ENCODE measurements at regions not wholly inside any gene's neighbourhood (a gene's known extent, or its start where the extent isn't known, plus 50 kb on each side); places are given as distances from the start of the nearest gene placed in this dataset.
"Not testable (repeated sequence)": the region's sequence is repeated elsewhere in the genome, so short reads cannot be mapped to it uniquely, and the experiment has no call there.

DNA sequence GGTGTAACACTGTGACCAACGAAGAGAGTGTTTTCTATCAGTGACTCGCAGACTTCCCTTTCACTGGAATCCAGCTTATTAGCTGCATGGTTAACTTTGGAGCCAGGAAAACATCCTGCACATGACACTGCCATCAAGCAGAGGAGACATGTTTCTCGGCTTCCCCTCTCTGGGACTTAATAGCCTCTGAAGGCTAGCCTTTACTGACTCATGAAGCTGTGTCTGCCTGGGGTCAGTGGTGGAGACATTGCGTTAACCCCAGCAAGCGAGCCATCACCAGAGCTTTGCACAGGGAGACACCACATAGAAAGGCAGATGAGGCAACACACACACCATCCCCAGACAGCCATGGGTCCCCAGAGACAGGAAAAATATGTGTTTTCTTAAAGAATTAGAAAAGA is 126.9 kb upstream of the PRICKLE1 start:
- no peaks in the 10 kb centered on the region for H3K27me3 ChIP-seq (ENCODE audit: control insufficient read depth in 1 of 2, insufficient read depth in 1 of 2, low read length in 2 of 2)
- peak; percentile 76 for DNase-seq
- no peak overlapping the region for H2BK5ac ChIP-seq (ENCODE audit: low read depth, low read length, poor library complexity, severe bottlenecking)
- no peak overlapping the region for H2BK12ac ChIP-seq (ENCODE audit: low read length in 2 of 2)
- no peak overlapping the region for H3K23ac ChIP-seq (ENCODE audit: low read length in 2 of 2)
- peak overlapping the region; percentile 34 for H3K9ac ChIP-seq (ENCODE audit: low read length)
- H2BK120ac ChIP-seq (ENCODE audit: low read depth, low read length), result no peak overlapping the region
- H3K18ac ChIP-seq (ENCODE audit: low read depth in 1 of 2, low read length in 2 of 2), result no peak overlapping the region
- no peak overlapping the region for H2AFZ ChIP-seq (ENCODE audit: low read depth, low read length)
- no peak overlapping the region for H2AK5ac ChIP-seq (ENCODE audit: low read length, severe bottlenecking)
- no peak overlapping the region for H3K4ac ChIP-seq (ENCODE audit: low read depth in 1 of 2, low read length in 2 of 2)
- H3K9me3 ChIP-seq (ENCODE audit: control insufficient read depth, low read length), result peaks cover 7% of the 10 kb centered on the region
- H3K4me2 ChIP-seq (ENCODE audit: low read length, poor library complexity, severe bottlenecking), result peak overlapping the region; percentile 3
- peaks cover 2% of the 10 kb centered on the region for H3K4me1 ChIP-seq (ENCODE audit: control insufficient read depth, insufficient read depth, low read depth, low read length)
- H3K27ac ChIP-seq (ENCODE audit: low read length, poor library complexity, severe bottlenecking), result peak overlapping the region; percentile 40
- H2BK15ac ChIP-seq (ENCODE audit: low read depth, poor library complexity, severe bottlenecking), result no peak overlapping the region
- WGBS, result 42% methylated on average over 5 of the region's 5 CpGs
- H4K8ac ChIP-seq (ENCODE audit: low read length), result no peak overlapping the region
- H3K79me1 ChIP-seq (replicated peaks; ENCODE audit: low read length, poor library complexity, severe bottlenecking), result no peaks in the 10 kb centered on the region
- peak overlapping the region in 1 of 2 experiments; percentile 8 for H3K4me3 ChIP-seq (ENCODE audit: insufficient read depth in 1 of 2, low read depth in 1 of 2, low read length in 2 of 2)
- H4K91ac ChIP-seq (ENCODE audit: low read length), result no peak overlapping the region
- H3K14ac ChIP-seq (ENCODE audit: low read length in 2 of 2), result no peak overlapping the region
- no peaks in the 10 kb centered on the region for H3K36me3 ChIP-seq (ENCODE audit: control insufficient read depth in 1 of 2, insufficient read depth in 2 of 2, low read depth in 1 of 2, low read length in 2 of 2)

DNA sequence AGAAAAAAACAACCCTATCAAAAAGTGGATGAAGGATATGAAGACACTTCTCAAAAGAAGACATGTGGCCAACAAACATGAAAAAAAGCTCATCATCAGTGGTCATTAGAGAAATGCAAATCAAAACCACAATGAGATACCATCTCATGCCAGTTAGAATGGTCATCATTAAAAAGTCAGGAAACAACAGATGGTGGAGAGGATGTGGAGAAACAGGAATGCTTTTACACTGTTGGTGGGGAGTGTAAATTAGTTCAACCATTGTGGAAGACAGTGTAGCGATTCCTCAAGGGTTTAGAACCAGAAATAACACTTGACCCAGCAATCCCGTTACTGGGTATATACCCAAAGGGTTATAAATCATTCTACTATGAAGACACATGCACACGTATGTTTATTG is 124.0 kb upstream of the PRICKLE1 start:
- H2BK12ac ChIP-seq (ENCODE audit: low read length in 2 of 2); H4K91ac ChIP-seq (ENCODE audit: low read length); H3K23ac ChIP-seq (ENCODE audit: low read length in 2 of 2); H2BK15ac ChIP-seq (ENCODE audit: low read depth, poor library complexity, severe bottlenecking); DNase-seq; H3K9ac ChIP-seq (ENCODE audit: low read length); H3K4ac ChIP-seq (ENCODE audit: low read depth in 1 of 2, low read length in 2 of 2); H2AK5ac ChIP-seq (ENCODE audit: low read length, severe bottlenecking); H3K79me1 ChIP-seq (replicated peaks; ENCODE audit: low read length, poor library complexity, severe bottlenecking); H3K4me1 ChIP-seq (ENCODE audit: control insufficient read depth, insufficient read depth, low read depth, low read length); H3K36me3 ChIP-seq (ENCODE audit: control insufficient read depth in 1 of 2, insufficient read depth in 2 of 2, low read depth in 1 of 2, low read length in 2 of 2); H3K9me3 ChIP-seq (ENCODE audit: control insufficient read depth, low read length); H2AFZ ChIP-seq (ENCODE audit: low read depth, low read length); H2BK5ac ChIP-seq (ENCODE audit: low read depth, low read length, poor library complexity, severe bottlenecking); H3K4me2 ChIP-seq (ENCODE audit: low read length, poor library complexity, severe bottlenecking); H4K8ac ChIP-seq (ENCODE audit: low read length); H2BK120ac ChIP-seq (ENCODE audit: low read depth, low read length); H3K27me3 ChIP-seq (ENCODE audit: control insufficient read depth in 1 of 2, insufficient read depth in 1 of 2, low read length in 2 of 2); H3K18ac ChIP-seq (ENCODE audit: low read depth in 1 of 2, low read length in 2 of 2); H3K4me3 ChIP-seq (ENCODE audit: insufficient read depth in 1 of 2, low read depth in 1 of 2, low read length in 2 of 2); H3K27ac ChIP-seq (ENCODE audit: low read length, poor library complexity, severe bottlenecking); H3K14ac ChIP-seq (ENCODE audit: low read length in 2 of 2): not testable (repeated sequence)
- WGBS, result 80% methylated on average over 1 of the region's 3 CpGs

DNA sequence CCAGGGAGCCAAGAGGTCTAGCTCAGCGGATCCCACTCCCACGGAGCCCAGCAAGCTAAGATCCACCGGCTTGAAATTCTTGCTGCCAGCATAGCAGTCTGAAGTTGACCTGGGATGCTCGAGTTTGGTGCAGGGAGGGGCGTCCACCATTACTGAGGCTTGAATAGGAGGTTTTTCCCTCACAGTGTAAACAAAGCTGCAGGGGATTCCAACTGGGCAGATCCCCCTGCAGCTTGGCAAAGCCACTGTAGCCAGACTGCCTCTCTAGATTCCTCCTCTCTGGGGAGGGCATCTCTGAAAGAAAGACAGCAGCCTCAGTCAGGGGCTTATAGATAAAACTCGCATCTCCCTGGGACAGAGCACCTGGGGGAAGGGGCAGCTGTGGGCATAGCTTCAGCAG is 118.8 kb upstream of the PRICKLE1 start:
- H2BK12ac ChIP-seq (ENCODE audit: low read length in 2 of 2); H2AK5ac ChIP-seq (ENCODE audit: low read length, severe bottlenecking); H3K4ac ChIP-seq (ENCODE audit: low read depth in 1 of 2, low read length in 2 of 2); H3K27ac ChIP-seq (ENCODE audit: low read length, poor library complexity, severe bottlenecking); H3K9ac ChIP-seq (ENCODE audit: low read length); H2BK120ac ChIP-seq (ENCODE audit: low read depth, low read length); H2BK5ac ChIP-seq (ENCODE audit: low read depth, low read length, poor library complexity, severe bottlenecking); DNase-seq; H2AFZ ChIP-seq (ENCODE audit: low read depth, low read length); H3K27me3 ChIP-seq (ENCODE audit: control insufficient read depth in 1 of 2, insufficient read depth in 1 of 2, low read length in 2 of 2); H3K9me3 ChIP-seq (ENCODE audit: control insufficient read depth, low read length); H3K4me3 ChIP-seq (ENCODE audit: insufficient read depth in 1 of 2, low read depth in 1 of 2, low read length in 2 of 2); H3K14ac ChIP-seq (ENCODE audit: low read length in 2 of 2); H3K4me2 ChIP-seq (ENCODE audit: low read length, poor library complexity, severe bottlenecking); H2BK15ac ChIP-seq (ENCODE audit: low read depth, poor library complexity, severe bottlenecking); H4K91ac ChIP-seq (ENCODE audit: low read length); H3K36me3 ChIP-seq (ENCODE audit: control insufficient read depth in 1 of 2, insufficient read depth in 2 of 2, low read depth in 1 of 2, low read length in 2 of 2); H3K23ac ChIP-seq (ENCODE audit: low read length in 2 of 2); H3K79me1 ChIP-seq (replicated peaks; ENCODE audit: low read length, poor library complexity, severe bottlenecking); H4K8ac ChIP-seq (ENCODE audit: low read length); H3K18ac ChIP-seq (ENCODE audit: low read depth in 1 of 2, low read length in 2 of 2); H3K4me1 ChIP-seq (ENCODE audit: control insufficient read depth, insufficient read depth, low read depth, low read length): not testable (repeated sequence)
- WGBS, result 69% methylated on average over 6 of the region's 6 CpGs

DNA sequence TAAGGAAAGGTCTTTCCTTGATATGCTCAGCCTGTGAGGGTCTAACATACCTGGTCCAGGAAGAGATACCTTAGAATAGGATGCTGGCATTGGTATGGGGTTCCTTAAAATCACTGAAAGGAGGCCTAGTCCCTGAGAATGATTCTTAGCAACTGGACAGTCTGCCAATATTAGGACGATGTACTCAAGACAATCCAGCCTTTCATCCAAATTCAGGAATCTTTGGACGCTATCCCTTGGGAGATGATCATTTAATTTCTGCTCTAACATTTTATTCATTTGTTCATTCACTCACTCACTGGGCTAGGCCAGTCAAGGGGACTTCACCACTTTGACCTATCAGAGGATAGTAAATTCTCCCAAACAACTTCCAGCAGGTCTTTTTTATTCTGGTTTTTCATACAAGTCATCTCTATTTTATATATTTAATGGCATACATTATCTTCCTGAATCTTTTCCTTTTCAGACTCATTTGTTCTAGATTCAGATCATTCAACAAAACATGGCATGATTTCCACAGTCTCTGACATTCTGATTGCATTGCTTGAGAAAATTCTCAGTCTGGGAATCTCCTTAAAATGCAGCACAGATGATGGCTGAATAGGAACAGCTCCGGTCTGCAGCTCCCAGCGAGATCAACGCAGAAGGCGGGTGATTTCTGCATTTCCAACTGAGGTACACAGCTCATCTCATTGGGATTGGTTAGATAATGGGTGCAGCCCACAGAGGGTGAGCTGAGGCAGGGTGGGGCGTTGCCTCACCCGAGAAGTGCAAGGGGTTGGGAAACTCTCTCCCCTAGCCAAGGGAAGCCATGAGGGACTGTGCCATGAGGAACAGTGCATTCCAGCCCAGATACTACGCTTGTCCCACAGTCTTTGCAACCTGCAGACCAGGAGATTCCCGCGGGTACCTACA is 118.0 kb upstream of the PRICKLE1 start:
- H3K79me1 ChIP-seq (replicated peaks; ENCODE audit: low read length, poor library complexity, severe bottlenecking), result no peaks in the 10 kb centered on the region
- no peak overlapping the region for H2BK15ac ChIP-seq (ENCODE audit: low read depth, poor library complexity, severe bottlenecking)
- no peak overlapping the region for H3K14ac ChIP-seq (ENCODE audit: low read length in 2 of 2)
- H3K27me3 ChIP-seq (ENCODE audit: control insufficient read depth in 1 of 2, insufficient read depth in 1 of 2, low read length in 2 of 2), result no peaks in the 10 kb centered on the region
- H2AK5ac ChIP-seq (ENCODE audit: low read length, severe bottlenecking), result no peak overlapping the region
- no peak overlapping the region for H3K4ac ChIP-seq (ENCODE audit: low read depth in 1 of 2, low read length in 2 of 2)
- H3K36me3 ChIP-seq (ENCODE audit: control insufficient read depth in 1 of 2, insufficient read depth in 2 of 2, low read depth in 1 of 2, low read length in 2 of 2), result no peaks in the 10 kb centered on the region
- H3K27ac ChIP-seq (ENCODE audit: low read length, poor library complexity, severe bottlenecking), result no peak overlapping the region
- H3K4me2 ChIP-seq (ENCODE audit: low read length, poor library complexity, severe bottlenecking), result no peak overlapping the region
- H2BK12ac ChIP-seq (ENCODE audit: low read length in 2 of 2), result no peak overlapping the region
- no peak overlapping the region for H3K4me3 ChIP-seq (ENCODE audit: insufficient read depth in 1 of 2, low read depth in 1 of 2, low read length in 2 of 2)
- H2BK120ac ChIP-seq (ENCODE audit: low read depth, low read length), result no peak overlapping the region
- H3K9ac ChIP-seq (ENCODE audit: low read length), result no peak overlapping the region
- no peaks in the 10 kb centered on the region for H3K9me3 ChIP-seq (ENCODE audit: control insufficient read depth, low read length)
- no peak overlapping the region for H3K23ac ChIP-seq (ENCODE audit: low read length in 2 of 2)
- no peak overlapping the region for H4K91ac ChIP-seq (ENCODE audit: low read length)
- H2BK5ac ChIP-seq (ENCODE audit: low read depth, low read length, poor library complexity, severe bottlenecking), result no peak overlapping the region
- DNase-seq, result no peak
- H2AFZ ChIP-seq (ENCODE audit: low read depth, low read length), result no peak overlapping the region
- H4K8ac ChIP-seq (ENCODE audit: low read length), result no peak overlapping the region
- WGBS, result 91% methylated on average over 11 of the region's 11 CpGs
- H3K4me1 ChIP-seq (ENCODE audit: control insufficient read depth, insufficient read depth, low read depth, low read length), result peaks cover 4% of the 10 kb centered on the region
- H3K18ac ChIP-seq (ENCODE audit: low read depth in 1 of 2, low read length in 2 of 2), result no peak overlapping the region
